ENCODE measurements at regions not wholly inside any gene's neighbourhood (a gene's known extent, or its start where the extent isn't known, plus 50 kb on each side); places are given as distances from the start of the nearest gene placed in this dataset.

GRCh38 chr6:140830666-140831065 is 1302.1 kb upstream of the GJE1 start:
- H3K79me2 ChIP-seq (ENCODE audit: low read length): no peaks in the 10 kb centered on the region
- no peak overlapping the region for H3K9ac ChIP-seq (ENCODE audit: low read length)
- no peaks in the 10 kb centered on the region for H3F3A ChIP-seq (ENCODE audit: insufficient read depth, low read length)
- no peak overlapping the region for H3K4me2 ChIP-seq (ENCODE audit: low read depth, low read length)
- DNase-seq: no peak
- H3K4me1 ChIP-seq (ENCODE audit: low read length): no peaks in the 10 kb centered on the region
- no peak overlapping the region for H2AFZ ChIP-seq (ENCODE audit: low read length)
- TF ChIP-seq EZH2phosphoT487 (IDR thresholded peaks at IDR 0.05; ENCODE audit: low read length) (no peak), CTCF (IDR thresholded peaks at IDR 0.05; ENCODE audit: low read length) (no peak), EZH2 (optimal IDR thresholded peaks at IDR 0.05; ENCODE audit: low read depth, low read length) (no peak)
- no peaks in the 10 kb centered on the region for H3K9me3 ChIP-seq (replicated peaks; ENCODE audit: insufficient read depth, low read length)
- no peaks in the 10 kb centered on the region for H3K27me3 ChIP-seq (replicated peaks; ENCODE audit: insufficient read depth, low read length)
- H3K27ac ChIP-seq (ENCODE audit: low read length): no peak overlapping the region
- H4K20me1 ChIP-seq (ENCODE audit: insufficient read depth, low read length): no peaks in the 10 kb centered on the region
- H3K4me3 ChIP-seq (ENCODE audit: low read length): no peak overlapping the region
- no peaks in the 10 kb centered on the region for H3K36me3 ChIP-seq (replicated peaks; ENCODE audit: insufficient read depth, low read length)
- no peaks in the 10 kb centered on the region for H3K9me2 ChIP-seq (replicated peaks; ENCODE audit: insufficient read depth, low read length)

- H3K27ac ChIP-seq (ENCODE audit: low read length): no peak overlapping the region
- H3K9me2 ChIP-seq (replicated peaks; ENCODE audit: insufficient read depth, low read length): no peaks in the 10 kb centered on the region
- DNase-seq: no peak
- TF ChIP-seq EZH2phosphoT487 (IDR thresholded peaks at IDR 0.05; ENCODE audit: low read length) (no peak), CTCF (IDR thresholded peaks at IDR 0.05; ENCODE audit: low read length) (no peak), EZH2 (optimal IDR thresholded peaks at IDR 0.05; ENCODE audit: low read depth, low read length) (no peak)
- no peaks in the 10 kb centered on the region for H4K20me1 ChIP-seq (ENCODE audit: insufficient read depth, low read length)
- no peaks in the 10 kb centered on the region for H3K36me3 ChIP-seq (replicated peaks; ENCODE audit: insufficient read depth, low read length)
- no peak overlapping the region for H3K4me3 ChIP-seq (ENCODE audit: low read length)
- no peak overlapping the region for H3K4me2 ChIP-seq (ENCODE audit: low read depth, low read length)
- H3K9ac ChIP-seq (ENCODE audit: low read length): no peak overlapping the region
- H2AFZ ChIP-seq (ENCODE audit: low read length): no peak overlapping the region
- no peaks in the 10 kb centered on the region for H3F3A ChIP-seq (ENCODE audit: insufficient read depth, low read length)
- no peaks in the 10 kb centered on the region for H3K79me2 ChIP-seq (ENCODE audit: low read length)
- H3K9me3 ChIP-seq (replicated peaks; ENCODE audit: insufficient read depth, low read length): no peaks in the 10 kb centered on the region
- H3K4me1 ChIP-seq (ENCODE audit: low read length): no peaks in the 10 kb centered on the region
- H3K27me3 ChIP-seq (replicated peaks; ENCODE audit: insufficient read depth, low read length): no peaks in the 10 kb centered on the region
These were observed 1303.9 kb upstream of the GJE1 start for GRCh38 chr6:140828856-140829255.

GRCh38 chr6:140827593-140827992 is 1305.1 kb upstream of the GJE1 start:
- no peaks in the 10 kb centered on the region for H3F3A ChIP-seq (ENCODE audit: insufficient read depth, low read length)
- no peak overlapping the region for H3K9ac ChIP-seq (ENCODE audit: low read length)
- no peak overlapping the region for H3K4me2 ChIP-seq (ENCODE audit: low read depth, low read length)
- no peak overlapping the region for H2AFZ ChIP-seq (ENCODE audit: low read length)
- no peaks in the 10 kb centered on the region for H3K79me2 ChIP-seq (ENCODE audit: low read length)
- H3K4me1 ChIP-seq (ENCODE audit: low read length): no peaks in the 10 kb centered on the region
- no peaks in the 10 kb centered on the region for H3K9me2 ChIP-seq (replicated peaks; ENCODE audit: insufficient read depth, low read length)
- TF ChIP-seq EZH2 (optimal IDR thresholded peaks at IDR 0.05; ENCODE audit: low read depth, low read length) (no peak), EZH2phosphoT487 (IDR thresholded peaks at IDR 0.05; ENCODE audit: low read length) (no peak), CTCF (IDR thresholded peaks at IDR 0.05; ENCODE audit: low read length) (no peak)
- no peak overlapping the region for H3K27ac ChIP-seq (ENCODE audit: low read length)
- H3K4me3 ChIP-seq (ENCODE audit: low read length): no peak overlapping the region
- no peak for DNase-seq
- H3K9me3 ChIP-seq (replicated peaks; ENCODE audit: insufficient read depth, low read length): no peaks in the 10 kb centered on the region
- H4K20me1 ChIP-seq (ENCODE audit: insufficient read depth, low read length): no peaks in the 10 kb centered on the region
- no peaks in the 10 kb centered on the region for H3K27me3 ChIP-seq (replicated peaks; ENCODE audit: insufficient read depth, low read length)
- H3K36me3 ChIP-seq (replicated peaks; ENCODE audit: insufficient read depth, low read length): no peaks in the 10 kb centered on the region
